K562 (cell line): ENCODE measurements at regions not wholly inside any gene's neighbourhood (a gene's known extent, or its start where the extent isn't known, plus 50 kb on each side); places are given as distances from the start of the nearest gene placed in this dataset. TPM values are rescaled to one million over a fixed set of nuclear protein-coding genes. Genes with fewer than 3 reads are reported as not detected.

Source experiments
- KLF10 ChIP-seq: fragments of 250-450 bp; sonication (Bioruptor Pico); IDR thresholded peaks from 2 replicates; pipeline ENCODE4 v1.6.1; 2021; ENCODE audit warnings: matching md5 sums
- ZNF41 ChIP-seq: fragments of 250-450 bp; sonication (Bioruptor Pico); conservative IDR thresholded peaks from 2 replicates; pipeline ENCODE4 v1.4.0; 2020; ENCODE audit warnings: mild to moderate bottlenecking
- small RNA-seq: library from RNA; depleted of rRNA; stranded (forward); fragments of <200 nt; gene quantifications from one replicate; pipeline ENCODE3, GENCODE V24; 2014
- TF ChIP-seq, protein P1 (sequence below): fragments of 450-650 bp; formaldehyde crosslinking; IDR thresholded peaks from 2 replicates; pipeline ENCODE4 v1.4.0; 2020; ENCODE audit warnings: mild to moderate bottlenecking, moderate library complexity
- TF ChIP-seq, protein P2 (sequence below): IDR thresholded peaks from 2 replicates; pipeline ENCODE4 v1.6.1; 2014; ENCODE audit warnings: antibody characterized with exemption

DNA sequence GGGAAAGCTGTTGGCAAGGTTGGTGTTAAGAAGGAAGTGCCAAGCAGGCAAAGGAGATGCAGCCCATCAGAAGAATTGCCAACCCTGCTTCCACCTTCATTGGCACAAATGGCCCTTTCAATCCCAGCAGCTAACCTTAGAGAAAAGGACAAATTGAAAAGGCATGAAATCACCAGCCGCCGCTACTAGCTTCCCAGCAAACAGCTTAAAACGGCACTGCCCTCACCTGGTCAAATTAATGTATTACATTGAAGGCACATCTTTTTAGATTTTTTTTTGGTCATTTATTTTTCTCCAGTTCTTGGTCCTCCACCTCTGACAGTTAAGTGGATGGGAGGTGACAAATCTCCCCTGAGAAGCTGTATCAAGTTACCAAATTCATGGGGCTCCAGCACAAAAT, 51.0 kb upstream of the NHSL2 start (continued):
- TF ChIP-seq, protein P1, sequence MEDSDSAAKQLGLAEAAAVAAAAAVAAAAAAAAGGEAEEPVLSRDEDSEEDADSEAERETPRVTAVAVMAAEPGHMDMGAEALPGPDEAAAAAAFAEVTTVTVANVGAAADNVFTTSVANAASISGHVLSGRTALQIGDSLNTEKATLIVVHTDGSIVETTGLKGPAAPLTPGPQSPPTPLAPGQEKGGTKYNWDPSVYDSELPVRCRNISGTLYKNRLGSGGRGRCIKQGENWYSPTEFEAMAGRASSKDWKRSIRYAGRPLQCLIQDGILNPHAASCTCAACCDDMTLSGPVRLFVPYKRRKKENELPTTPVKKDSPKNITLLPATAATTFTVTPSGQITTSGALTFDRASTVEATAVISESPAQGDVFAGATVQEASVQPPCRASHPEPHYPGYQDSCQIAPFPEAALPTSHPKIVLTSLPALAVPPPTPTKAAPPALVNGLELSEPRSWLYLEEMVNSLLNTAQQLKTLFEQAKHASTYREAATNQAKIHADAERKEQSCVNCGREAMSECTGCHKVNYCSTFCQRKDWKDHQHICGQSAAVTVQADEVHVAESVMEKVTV, result peak; percentile 25; the same call in 1 of the 2 replicates
- TF ChIP-seq, protein P2, sequence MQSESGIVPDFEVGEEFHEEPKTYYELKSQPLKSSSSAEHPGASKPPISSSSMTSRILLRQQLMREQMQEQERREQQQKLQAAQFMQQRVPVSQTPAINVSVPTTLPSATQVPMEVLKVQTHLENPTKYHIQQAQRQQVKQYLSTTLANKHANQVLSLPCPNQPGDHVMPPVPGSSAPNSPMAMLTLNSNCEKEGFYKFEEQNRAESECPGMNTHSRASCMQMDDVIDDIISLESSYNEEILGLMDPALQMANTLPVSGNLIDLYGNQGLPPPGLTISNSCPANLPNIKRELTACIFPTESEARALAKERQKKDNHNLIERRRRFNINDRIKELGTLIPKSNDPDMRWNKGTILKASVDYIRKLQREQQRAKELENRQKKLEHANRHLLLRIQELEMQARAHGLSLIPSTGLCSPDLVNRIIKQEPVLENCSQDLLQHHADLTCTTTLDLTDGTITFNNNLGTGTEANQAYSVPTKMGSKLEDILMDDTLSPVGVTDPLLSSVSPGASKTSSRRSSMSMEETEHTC, result no peak
- TF ChIP-seq KLF10 (CRISPR knock-in tag) (no peak), ZNF41 (CRISPR knock-in tag) (no peak)

Small RNA genes lying in the stretch of these regions (small RNA-seq; reads per million reads assigned to genes)
- gene BX276092.3, result not detected
